ENCODE measurements at regions not wholly inside any gene's neighbourhood (a gene's known extent, or its start where the extent isn't known, plus 50 kb on each side); places are given as distances from the start of the nearest gene placed in this dataset.

GRCh38 chr7:94109556-94109955 is 105.4 kb upstream of the BET1 start:
- no peak for TF ChIP-seq CTCF (conservative IDR thresholded peaks at IDR 0.05; ENCODE audit: low read depth in 2 of 2)
- no peak for TF ChIP-seq EZH2phosphoT487 (IDR thresholded peaks at IDR 0.05; ENCODE audit: unreplicated experiment)
- TF ChIP-seq POLR2AphosphoS5 (IDR thresholded peaks at IDR 0.05; ENCODE audit: low read depth), result no peak
- TF ChIP-seq EZH2 (IDR thresholded peaks at IDR 0.05; ENCODE audit: low read depth, unreplicated experiment), result no peak
- TF ChIP-seq ETS1 (IDR thresholded peaks at IDR 0.05), result no peak
